DND-41 (cell line): ENCODE measurements at regions not wholly inside any gene's neighbourhood (a gene's known extent, or its start where the extent isn't known, plus 50 kb on each side); places are given as distances from the start of the nearest gene placed in this dataset.

Source experiments
- ATAC-seq: fragments of 200-7000 bp; cut with Tn5 transposase; 3 replicates; pipeline ENCODE4 v1.9.1; 2021; ENCODE audit warnings: low read depth; ENCODE audit not compliant: insufficient read depth
- DNase-seq: peaks from one replicate; pipeline ENCODE4 v3.0.0-alpha.2; 2020
- H2AFZ ChIP-seq: 2 replicates; pipeline ENCODE4 v1.6.0; 2012; ENCODE audit warnings: low read depth, low read length
- H3K27ac ChIP-seq: 2 replicates; pipeline ENCODE4 v1.5.1; 2012; ENCODE audit warnings: low read length, inconsistent platforms
- H3K27me3 ChIP-seq: fragments of 200-600 bp; sonication (generic); 2 replicates; pipeline ENCODE4 v1.6.0; 2012; ENCODE audit warnings: low read length, mild to moderate bottlenecking, inconsistent platforms; ENCODE audit not compliant: insufficient read depth, poor library complexity
- H3K36me3 ChIP-seq: 2 replicates; pipeline ENCODE4 v1.5.1; 2012; ENCODE audit warnings: low read length, inconsistent platforms; ENCODE audit not compliant: insufficient read depth
- H3K4me1 ChIP-seq: 2 replicates; pipeline ENCODE4 v1.5.1; 2012; ENCODE audit warnings: mild to moderate bottlenecking, low read length; ENCODE audit not compliant: insufficient read depth
- H3K4me2 ChIP-seq: 2 replicates; pipeline ENCODE4 v1.6.0; 2012; ENCODE audit warnings: mild to moderate bottlenecking, moderate library complexity, low read length, inconsistent platforms; ENCODE audit not compliant: insufficient read depth
- H3K4me3 ChIP-seq, 2 experiments: fragments of 200-600 bp in 1 of 2; shearing (Covaris generic) in 1 of 2; 2 replicates each; pipeline ENCODE4 v1.5.1; 2012 to 2016; ENCODE audit warnings: inconsistent platforms in 2 of 2, low read length in 2 of 2, mild to moderate bottlenecking in 2 of 2, low read depth in 1 of 2, moderate library complexity in 1 of 2
- H3K79me2 ChIP-seq: 2 replicates; pipeline ENCODE4 v1.6.0; 2012; ENCODE audit warnings: low read length, inconsistent platforms; ENCODE audit not compliant: insufficient read depth
- H3K9ac ChIP-seq: 2 replicates; pipeline ENCODE4 v1.6.0; 2012; ENCODE audit warnings: low read depth, mild to moderate bottlenecking, inconsistent platforms, low read length, moderate library complexity
- H3K9me3 ChIP-seq: 2 replicates; pipeline ENCODE4 v1.5.1; 2012; ENCODE audit warnings: low read length, moderate library complexity, mild to moderate bottlenecking, inconsistent platforms; ENCODE audit not compliant: insufficient read depth, severe bottlenecking
- H4K20me1 ChIP-seq: 2 replicates; pipeline ENCODE4 v1.6.0; 2012; ENCODE audit warnings: low read length; ENCODE audit not compliant: insufficient read depth
- CTCF ChIP-seq: IDR thresholded peaks from 2 replicates; pipeline ENCODE4 v1.5.1; 2012; ENCODE audit warnings: borderline replicate concordance, low read length, moderate library complexity, mild to moderate bottlenecking; ENCODE audit not compliant: poor library complexity, severe bottlenecking; ENCODE audit errors: extremely low read depth
- EZH2 ChIP-seq: IDR thresholded peaks from 3 replicates; pipeline ENCODE4 v1.6.1; 2012; ENCODE audit warnings: borderline replicate concordance, low read depth, mild to moderate bottlenecking, moderate library complexity, low read length, inconsistent platforms; ENCODE audit not compliant: severe bottlenecking

GRCh38 chr4:41802590-41802989 lies 54.1 kb upstream of the PHOX2B start:
- ATAC-seq (no peak), DNase-seq (no peak)
- no peaks in the 10 kb centered on the region for H3K36me3 ChIP-seq
- H3K79me2 ChIP-seq: no peaks in the 10 kb centered on the region
- H2AFZ ChIP-seq: no peak overlapping the region
- H3K27me3 ChIP-seq: no peaks in the 10 kb centered on the region
- no peaks in the 10 kb centered on the region for H4K20me1 ChIP-seq
- no peak overlapping the region for H3K4me3 ChIP-seq
- no peak overlapping the region for H3K9ac ChIP-seq
- no peaks in the 10 kb centered on the region for H3K4me1 ChIP-seq
- TF ChIP-seq CTCF (no peak), EZH2 (no peak)
- H3K4me2 ChIP-seq: no peak overlapping the region
- H3K9me3 ChIP-seq: no peaks in the 10 kb centered on the region
- H3K27ac ChIP-seq: no peak overlapping the region

GRCh38 chr4:41799126-41799525 lies 50.6 kb upstream of the PHOX2B start:
- Histone ChIP-seq H3K9ac (no peak overlapping the region), H3K4me2 (no peak overlapping the region), H3K79me2 (no peaks in the 10 kb centered on the region), H3K36me3 (no peaks in the 10 kb centered on the region), H2AFZ (no peak overlapping the region), H4K20me1 (no peaks in the 10 kb centered on the region), H3K27me3 (no peaks in the 10 kb centered on the region), H3K9me3 (no peaks in the 10 kb centered on the region), H3K27ac (no peak overlapping the region), H3K4me1 (no peaks in the 10 kb centered on the region), H3K4me3 (no peak overlapping the region)
- TF ChIP-seq EZH2: no peak
- no peak for TF ChIP-seq CTCF
- ATAC-seq (no peak), DNase-seq (no peak)
